ENCODE measurements at regions not wholly inside any gene's neighbourhood (a gene's known extent, or its start where the extent isn't known, plus 50 kb on each side); places are given as distances from the start of the nearest gene placed in this dataset.
"Not testable (repeated sequence)": the region's sequence is repeated elsewhere in the genome, so short reads cannot be mapped to it uniquely, and the experiment has no call there.

DNA sequence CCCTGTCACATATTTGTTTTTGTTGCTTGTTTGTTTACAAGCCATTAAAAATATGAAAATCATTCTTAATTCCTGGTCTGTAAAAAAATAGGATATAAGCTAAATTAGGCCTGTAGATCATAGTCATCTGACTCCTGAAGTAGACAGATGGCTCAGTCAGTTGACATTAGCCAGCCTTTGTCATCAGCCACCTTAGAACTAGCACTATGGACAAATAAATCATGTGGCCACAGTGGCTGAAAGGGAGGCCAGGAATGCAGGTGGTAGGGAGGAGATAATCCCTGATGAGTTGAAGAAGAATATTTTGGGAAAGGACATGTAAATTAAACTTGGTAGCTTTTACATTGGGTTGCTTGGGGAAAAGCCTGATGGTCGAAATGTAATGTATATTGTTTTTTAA, 1544.9 kb downstream of the SI start:
- ATAC-seq = no peak

- ATAC-seq = no peak
Measured at GRCh38 chr3:163523375-163523774, 1554.9 kb downstream of the SI start.

DNA sequence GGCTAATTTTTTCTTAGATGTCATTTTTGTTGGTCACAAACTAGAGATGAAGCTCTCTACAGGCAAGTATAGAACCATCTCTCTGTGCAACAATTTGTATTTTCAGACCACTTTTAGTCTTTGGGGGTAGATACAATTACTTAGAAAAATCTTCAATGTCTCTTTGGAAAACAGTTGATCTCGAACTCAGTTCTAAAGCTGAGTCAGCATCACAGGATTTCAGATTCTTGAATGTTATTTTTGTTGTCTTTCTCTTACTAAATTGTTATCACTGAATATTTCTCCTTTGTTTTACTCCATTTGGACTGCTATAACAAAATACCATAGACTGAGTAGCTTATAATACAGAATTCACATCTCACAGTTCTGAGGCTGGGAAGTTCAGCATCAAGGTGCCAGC, 1557.0 kb downstream of the SI start:
- ATAC-seq = no peak

GRCh38 chr3:163518065-163518464, 1560.2 kb downstream of the SI start:
- ATAC-seq = no peak

GRCh38 chr3:163513149-163513657, 1565.1 kb downstream of the SI start:
- no peak for ATAC-seq

GRCh38 chr3:163508206-163508605, 1570.1 kb downstream of the SI start:
- no peak for ATAC-seq

GRCh38 chr3:163504974-163505373, 1573.3 kb downstream of the SI start:
- no peak for ATAC-seq

- ATAC-seq = not testable (repeated sequence)
Measured at GRCh38 chr3:163499736-163500219, 1578.5 kb downstream of the SI start.

- not testable (repeated sequence) for ATAC-seq
Measured at GRCh38 chr3:163498842-163499735, 1579.2 kb downstream of the SI start.

GRCh38 chr3:163491714-163492113, 1586.6 kb downstream of the SI start:
- ATAC-seq = no peak

DNA sequence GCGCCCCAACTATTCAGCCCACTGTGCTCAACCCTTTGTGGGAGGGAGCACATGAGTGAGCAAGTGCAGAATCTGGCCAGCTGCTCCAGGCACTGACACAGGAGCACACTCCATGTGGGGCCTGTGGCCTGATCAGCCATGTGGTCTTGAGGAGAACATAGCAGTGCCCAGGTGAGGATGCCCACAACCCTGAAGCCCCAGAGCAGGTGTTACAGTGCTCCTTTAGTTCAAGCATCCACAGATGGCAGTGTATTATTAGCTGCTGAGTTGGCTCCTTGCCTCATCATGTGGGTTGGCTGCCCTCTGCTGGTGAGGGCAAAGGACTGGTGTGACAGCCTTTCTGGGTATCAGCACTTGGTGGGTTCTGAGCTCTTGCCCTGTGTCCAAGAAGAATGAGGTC, 1588.2 kb downstream of the SI start:
- ATAC-seq = peak; percentile 43

DNA sequence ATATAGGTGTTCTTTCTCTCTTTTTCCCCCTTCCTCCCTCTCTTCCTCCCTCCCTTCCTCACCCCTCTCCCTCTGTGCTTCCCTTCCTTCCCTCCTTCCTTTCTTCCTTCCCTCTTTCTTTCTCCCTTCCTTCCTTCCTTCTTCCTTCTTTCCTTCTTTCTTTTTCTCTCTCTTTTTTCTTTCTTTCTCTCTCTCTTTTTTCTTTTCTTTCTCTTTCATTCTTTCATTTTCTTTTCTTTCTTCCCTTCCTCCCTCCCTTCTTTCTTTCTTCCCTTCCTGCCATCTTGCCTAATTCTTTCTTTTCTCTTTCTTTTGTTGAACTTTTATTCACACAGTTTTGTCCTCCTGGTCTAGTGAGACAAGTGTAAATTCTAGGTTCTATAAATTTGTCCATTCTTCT, 1595.6 kb downstream of the SI start:
- no peak for ATAC-seq

GRCh38 chr3:163481738-163482137, 1596.6 kb downstream of the SI start:
- no peak for ATAC-seq

DNA sequence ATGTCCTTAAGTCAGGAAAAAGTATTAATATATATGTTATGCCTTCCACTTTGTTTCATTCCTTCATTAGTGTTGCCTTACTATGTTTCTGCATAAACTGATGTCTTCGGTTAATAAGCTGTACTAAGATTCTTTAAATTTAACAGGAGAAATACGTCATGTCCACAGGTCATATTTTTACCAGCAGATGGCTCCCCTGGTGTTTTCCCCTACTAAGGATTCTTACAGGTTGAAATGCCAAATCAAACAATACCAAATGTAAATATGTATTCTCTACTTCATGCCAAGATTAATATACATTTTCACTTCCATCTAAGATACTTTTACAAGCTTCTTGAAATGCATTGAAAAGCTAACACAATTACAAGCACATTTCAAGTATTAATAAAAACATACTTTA, 1602.1 kb downstream of the SI start:
- ATAC-seq = no peak

- ATAC-seq = no peak
Measured at GRCh38 chr3:163474766-163475165, 1603.5 kb downstream of the SI start.

- ATAC-seq = no peak
Measured at GRCh38 chr3:163468531-163469335, 1609.6 kb downstream of the SI start.

- ATAC-seq = no peak
Measured at GRCh38 chr3:163462446-163462845, 1615.8 kb downstream of the SI start.

DNA sequence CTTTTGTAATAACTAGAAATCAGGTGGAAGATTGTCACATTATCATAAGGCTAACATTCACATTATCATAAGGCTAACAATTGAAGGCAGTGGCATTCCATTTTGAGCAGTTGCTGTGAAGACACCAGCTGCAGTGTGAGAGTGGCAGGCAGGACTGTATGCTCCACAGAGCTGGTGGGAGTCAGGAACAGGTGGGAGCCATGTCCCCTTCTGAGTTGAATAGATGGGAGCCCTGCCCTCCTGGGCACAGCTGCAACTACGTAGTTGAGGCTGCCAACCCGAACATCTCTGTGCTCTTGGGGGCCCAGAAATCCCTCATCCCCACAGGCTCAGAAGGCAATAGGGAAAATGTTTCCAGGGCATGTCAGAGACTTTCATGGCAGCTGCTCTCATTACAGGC, 1627.6 kb downstream of the SI start:
- no peak for ATAC-seq

GRCh38 chr3:163438760-163439159, 1639.5 kb downstream of the SI start:
- no peak for ATAC-seq

GRCh38 chr3:163422671-163423070, 1655.6 kb downstream of the SI start:
- no peak for ATAC-seq

DNA sequence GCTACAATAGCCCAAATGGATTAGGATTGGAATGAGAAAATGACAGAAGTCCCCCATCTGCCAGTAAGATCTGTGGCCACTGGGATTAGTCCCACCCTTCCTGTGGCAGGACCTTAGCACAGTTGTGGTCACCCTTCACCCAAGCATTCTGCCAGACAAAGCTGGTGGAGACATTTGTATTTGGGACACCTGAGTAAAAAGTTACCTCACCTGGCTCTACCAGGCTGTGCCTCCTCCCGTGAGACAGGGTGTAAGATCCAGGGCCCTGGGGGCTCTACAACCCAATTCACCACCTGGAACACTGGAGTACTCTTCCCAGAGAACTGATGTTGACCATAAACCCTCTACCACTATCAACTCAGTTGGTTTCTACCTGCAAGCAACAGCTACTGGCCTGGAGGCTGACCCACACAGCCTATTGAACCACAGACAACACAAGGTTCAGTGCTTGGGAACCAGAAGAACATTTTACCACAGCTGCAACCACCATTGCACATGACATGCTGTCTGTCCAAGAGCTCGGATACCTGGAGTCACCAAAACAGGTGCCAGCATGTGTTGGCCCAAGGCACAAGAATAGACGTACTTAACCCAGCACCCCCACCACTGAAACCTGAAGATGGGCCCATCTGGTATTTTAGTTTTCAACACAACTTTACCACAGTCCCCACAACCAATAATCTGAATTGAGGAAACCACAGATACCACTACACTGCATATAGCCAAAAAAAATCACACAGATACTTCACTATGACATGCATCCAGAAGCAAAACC, 1686.7 kb downstream of the SI start:
- ATAC-seq = no peak

- ATAC-seq = no peak
Measured at GRCh38 chr3:163384383-163384782, 1693.9 kb downstream of the SI start.

DNA sequence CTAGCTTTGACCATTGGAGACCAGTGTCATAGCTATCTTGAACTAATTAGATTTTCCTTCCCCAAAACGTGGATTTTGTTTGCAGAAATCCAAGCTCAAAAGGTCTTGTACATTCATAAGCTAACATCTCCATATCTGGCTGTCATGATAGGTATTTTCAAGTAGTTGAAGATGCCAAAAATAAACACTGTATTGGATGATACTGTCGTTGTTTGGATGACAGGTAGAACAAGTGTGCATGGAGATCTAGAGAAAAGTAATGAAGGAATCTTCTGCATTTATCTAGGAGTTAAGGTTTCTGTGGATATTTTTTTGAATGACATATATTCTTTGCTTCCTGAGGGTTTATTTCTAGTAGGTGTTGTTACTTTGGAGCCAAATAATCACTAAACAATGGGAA, 1696.1 kb downstream of the SI start:
- ATAC-seq = no peak
